Large intestine (tissue), 3 donors: ENCODE measurements at regions not wholly inside any gene's neighbourhood (a gene's known extent, or its start where the extent isn't known, plus 50 kb on each side); places are given as distances from the start of the nearest gene placed in this dataset.
"Not testable (repeated sequence)": the region's sequence is repeated elsewhere in the genome, so short reads cannot be mapped to it uniquely, and the experiment has no call there.

Experiments
- DNase-seq, 2 donors: peaks; one replicate each; pipeline versions ENCODE4 v3.0.0 to v3.0.0-alpha.2; 2013
- H3K27ac ChIP-seq: one replicate; pipeline ENCODE4 v1.5.1; 2013; ENCODE audit warnings: low read length
- H3K27me3 ChIP-seq: 2 replicates; pipeline ENCODE4 v1.6.1; 2013; ENCODE audit warnings: low read length; ENCODE audit not compliant: control insufficient read depth, insufficient read depth
- H3K36me3 ChIP-seq: 2 replicates; pipeline ENCODE4 v1.6.1; 2013; ENCODE audit warnings: low read length; ENCODE audit not compliant: control insufficient read depth, insufficient read depth
- H3K4me1 ChIP-seq: one replicate; pipeline ENCODE4 v1.6.1; 2013; ENCODE audit warnings: low read length; ENCODE audit not compliant: control insufficient read depth, insufficient read depth
- H3K4me3 ChIP-seq: one replicate; pipeline ENCODE4 v1.5.1; 2013; ENCODE audit warnings: low read length
- H3K9me3 ChIP-seq: one replicate; pipeline ENCODE4 v1.6.1; 2013; ENCODE audit warnings: mild to moderate bottlenecking, low read depth, low read length, moderate library complexity; ENCODE audit not compliant: control insufficient read depth
- WGBS: methylation state at CpG from one replicate; pipeline ENCODE4 v1.1.5; 2013; ENCODE audit warnings: low lambda C conversion rate; ENCODE audit not compliant: insufficient coverage; 5-methylcytosine and 5-hydroxymethylcytosine counted together

DNA sequence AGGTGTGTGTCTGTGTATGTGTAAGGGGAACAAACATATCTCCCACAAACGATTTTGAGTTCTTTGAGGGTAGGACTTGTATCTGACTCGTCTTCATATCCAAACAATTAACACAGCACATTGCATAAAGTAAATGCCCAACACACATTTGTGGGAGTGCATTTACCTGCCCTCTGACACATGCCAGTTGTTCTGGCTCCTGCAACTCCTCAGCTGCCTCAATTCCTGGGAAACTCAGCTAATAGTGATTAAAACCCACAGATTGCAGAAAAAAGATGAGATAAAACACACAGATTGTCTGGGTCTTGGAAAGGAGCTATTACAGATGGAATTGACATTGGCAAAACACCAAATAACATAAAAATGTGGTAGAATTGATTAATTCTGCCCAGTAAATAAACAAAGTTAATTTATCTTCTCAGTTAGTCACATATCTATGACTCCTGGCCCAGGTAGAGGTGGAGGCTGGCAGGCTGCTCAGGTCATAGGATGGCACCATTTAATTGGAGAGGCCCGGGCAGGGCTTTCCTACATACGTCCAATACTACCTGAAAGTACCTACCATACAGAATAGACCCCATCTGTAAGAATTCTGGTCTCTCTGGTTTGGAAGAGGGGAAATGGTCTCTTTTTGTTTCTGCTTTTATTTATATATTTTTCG lies 71.5 kb upstream of the IFNGR1 start:
- Histone ChIP-seq H3K27me3 (no peaks in the 10 kb centered on the region), H3K27ac (no peak overlapping the region), H3K9me3 (no peaks in the 10 kb centered on the region), H3K4me3 (no peak overlapping the region), H3K4me1 (no peaks in the 10 kb centered on the region), H3K36me3 (no peaks in the 10 kb centered on the region)
- WGBS = no CpG with 5 or more reads among the region's 5 CpGs
- no peak for DNase-seq

DNA sequence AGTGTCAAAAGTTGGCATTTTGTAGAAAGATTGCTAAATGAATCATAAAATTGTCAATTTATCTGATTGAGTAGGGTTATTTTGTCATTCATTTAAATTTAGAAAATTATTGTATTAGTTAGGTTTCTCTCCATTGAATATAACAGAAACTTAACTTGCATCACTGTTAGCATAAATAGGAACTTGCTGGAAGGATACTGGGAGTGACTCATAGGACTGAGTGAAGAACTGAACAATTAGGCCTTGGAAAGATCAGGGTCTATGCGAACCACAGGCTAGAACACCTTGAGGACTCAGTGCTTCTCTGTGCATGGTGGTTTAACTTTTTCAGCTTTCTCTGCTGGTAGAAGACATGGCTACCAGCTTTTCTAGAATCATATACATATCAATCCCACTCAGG lies 67.7 kb upstream of the IFNGR1 start:
- Histone ChIP-seq H3K4me1 (no peaks in the 10 kb centered on the region), H3K9me3 (no peaks in the 10 kb centered on the region), H3K4me3 (no peak overlapping the region), H3K27ac (no peak overlapping the region), H3K27me3 (no peaks in the 10 kb centered on the region), H3K36me3 (no peaks in the 10 kb centered on the region)
- no peak for DNase-seq
- no CpG with 5 or more reads among the region's 1 CpG for WGBS

- Histone ChIP-seq H3K9me3 (no peaks in the 10 kb centered on the region), H3K4me3 (no peak overlapping the region), H3K36me3 (no peaks in the 10 kb centered on the region), H3K27me3 (no peaks in the 10 kb centered on the region), H3K4me1 (no peaks in the 10 kb centered on the region), H3K27ac (no peak overlapping the region)
- DNase-seq = no peak
- no CpG with 5 or more reads among the region's 1 CpG for WGBS
Observed at GRCh38 chr6:137286368-137286767, 67.2 kb upstream of the IFNGR1 start.

DNA sequence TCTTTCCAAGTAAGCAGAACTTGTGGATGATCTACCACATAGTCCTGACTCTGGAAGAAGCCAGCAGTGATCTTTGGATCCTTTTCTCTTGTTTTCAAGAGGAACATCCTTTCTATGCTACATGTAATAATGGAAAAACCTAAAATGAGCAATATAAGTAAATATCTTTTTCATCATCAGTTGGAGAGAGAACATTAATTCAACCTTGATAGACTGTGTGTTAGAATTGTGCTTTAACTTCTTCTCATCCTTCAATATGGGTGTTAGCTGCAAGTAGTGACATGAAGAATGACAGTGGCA lies 65.6 kb upstream of the IFNGR1 start:
- DNase-seq = no peak

DNA sequence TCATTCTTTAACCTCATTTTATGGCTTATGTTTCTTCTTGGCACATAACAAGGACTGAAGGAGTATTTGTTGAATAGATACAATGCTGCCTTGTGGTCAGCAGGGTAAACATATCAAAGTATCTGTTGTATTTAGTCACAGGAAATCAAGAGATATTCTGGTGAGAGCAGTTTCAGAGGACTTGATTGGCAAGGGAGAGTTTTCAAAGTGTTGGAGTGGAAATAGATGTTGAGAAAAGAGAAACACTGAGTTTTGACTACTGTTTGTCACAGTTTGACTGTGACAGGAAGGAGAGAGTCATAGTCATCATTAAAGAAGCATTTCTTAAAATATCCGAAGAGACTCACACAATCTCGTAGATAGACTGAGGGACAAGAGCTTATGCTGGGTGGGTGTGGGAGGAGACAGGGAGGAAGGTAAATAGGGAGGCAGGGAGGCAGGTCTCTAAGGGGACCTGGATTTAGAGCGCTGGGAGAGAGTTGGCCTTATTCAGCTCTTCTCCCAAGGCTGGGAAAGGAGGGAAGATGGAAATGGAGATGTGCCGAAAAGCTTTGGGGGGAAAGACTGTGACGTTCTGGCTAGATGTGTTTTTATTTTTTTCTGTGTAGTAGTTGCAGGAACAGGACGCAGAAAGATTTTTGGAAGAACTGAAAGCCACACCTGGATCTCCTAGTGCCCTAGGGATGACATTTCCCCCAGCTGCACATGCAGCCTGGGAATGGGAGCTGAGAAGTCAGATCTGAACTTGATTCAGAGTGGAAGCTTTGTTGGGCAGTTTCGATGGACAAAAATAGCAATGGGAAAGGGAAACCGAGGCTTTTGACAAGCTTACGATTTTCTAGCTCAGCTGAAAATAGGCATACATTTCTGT lies 65.0 kb upstream of the IFNGR1 start:
- no peaks in the 10 kb centered on the region for H3K9me3 ChIP-seq
- no peak for DNase-seq
- WGBS = 80% methylated on average over 1 of the region's 9 CpGs

More for the DNA sequence above, 65.6 kb upstream of the IFNGR1 start:
- no peaks in the 10 kb centered on the region for H3K27me3 ChIP-seq
- H3K4me3 ChIP-seq = no peak overlapping the region
- no peaks in the 10 kb centered on the region for H3K36me3 ChIP-seq
- H3K4me1 ChIP-seq = no peaks in the 10 kb centered on the region
- H3K9me3 ChIP-seq = no peaks in the 10 kb centered on the region
- H3K27ac ChIP-seq = no peak overlapping the region

GRCh38 chr6:137283080-137283479 lies 63.9 kb upstream of the IFNGR1 start:
- Histone ChIP-seq H3K4me1 (no peaks in the 10 kb centered on the region), H3K27me3 (no peaks in the 10 kb centered on the region), H3K9me3 (no peaks in the 10 kb centered on the region), H3K36me3 (no peaks in the 10 kb centered on the region), H3K4me3 (no peak overlapping the region), H3K27ac (no peak overlapping the region)
- DNase-seq = no peak
- 100% methylated on average over 2 of the region's 2 CpGs for WGBS

More for the DNA sequence above, 65.0 kb upstream of the IFNGR1 start:
- Histone ChIP-seq H3K36me3 (no peaks in the 10 kb centered on the region), H3K27ac (no peak overlapping the region), H3K4me3 (no peak overlapping the region), H3K27me3 (no peaks in the 10 kb centered on the region), H3K4me1 (no peaks in the 10 kb centered on the region)

DNA sequence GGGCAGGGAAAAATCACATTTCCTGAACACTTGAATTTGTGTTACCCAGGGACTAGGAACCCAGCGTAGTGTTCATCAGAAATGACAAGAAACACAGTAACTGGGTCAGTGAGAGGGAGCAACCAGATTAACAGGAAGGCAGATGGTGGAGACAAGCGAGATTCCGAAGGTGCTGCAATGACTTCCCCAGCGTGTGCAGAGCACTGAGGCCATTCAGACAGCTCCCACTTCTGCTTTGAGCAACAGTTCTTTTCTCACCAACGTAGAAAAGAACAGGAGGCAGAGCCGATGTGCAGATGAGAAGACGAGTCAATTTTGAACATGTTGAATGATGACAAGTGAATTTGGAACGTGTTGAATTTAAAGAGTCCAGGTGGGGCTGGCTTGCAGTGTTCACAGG lies 63.1 kb upstream of the IFNGR1 start:
- Histone ChIP-seq H3K4me3 (no peak overlapping the region), H3K9me3 (no peaks in the 10 kb centered on the region), H3K27ac (no peak overlapping the region), H3K36me3 (no peaks in the 10 kb centered on the region), H3K27me3 (no peaks in the 10 kb centered on the region), H3K4me1 (no peaks in the 10 kb centered on the region)
- WGBS = no CpG with 5 or more reads among the region's 8 CpGs
- DNase-seq = no peak

GRCh38 chr6:137279279-137279678 lies 60.1 kb upstream of the IFNGR1 start:
- DNase-seq, H3K4me1 ChIP-seq: not testable (repeated sequence)
- WGBS = 76% methylated on average over 3 of the region's 4 CpGs

DNA sequence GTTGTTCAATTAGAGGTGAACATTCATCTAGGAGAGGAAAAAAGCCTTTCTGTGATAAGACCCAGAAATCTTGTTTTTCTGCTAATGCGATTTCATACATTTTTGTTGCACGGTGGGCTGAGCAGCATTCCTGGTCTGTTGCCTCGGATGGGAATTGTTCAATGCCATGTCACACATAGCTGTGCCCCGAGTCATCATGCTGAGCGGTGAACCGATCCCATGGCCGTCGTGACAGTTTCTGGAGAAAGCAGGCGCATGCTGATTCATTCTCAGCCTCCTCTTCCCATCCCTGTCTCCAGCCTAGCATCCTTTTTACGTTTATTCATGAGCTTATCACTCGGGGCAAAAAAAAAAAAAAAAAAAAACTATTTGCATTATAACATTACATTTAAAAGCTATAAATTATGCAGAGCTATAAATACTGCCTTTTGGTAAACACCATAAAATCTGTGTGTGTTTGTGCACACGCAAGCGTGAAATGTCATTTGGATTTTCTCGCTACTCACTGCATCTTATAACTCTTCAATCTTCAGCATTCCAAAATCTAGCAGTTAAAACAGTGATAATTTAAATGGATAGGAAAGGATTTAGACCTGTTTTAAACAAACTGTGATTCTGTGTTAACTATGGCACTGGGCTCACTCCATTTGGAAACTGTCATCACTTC lies 58.9 kb upstream of the IFNGR1 start:
- Histone ChIP-seq H3K27me3 (no peaks in the 10 kb centered on the region), H3K9me3 (no peaks in the 10 kb centered on the region), H3K4me3 (no peak overlapping the region), H3K4me1 (no peaks in the 10 kb centered on the region), H3K27ac (no peak overlapping the region), H3K36me3 (no peaks in the 10 kb centered on the region)
- WGBS = 45% methylated on average over 6 of the region's 14 CpGs
- no peak for DNase-seq

More at GRCh38 chr6:137279279-137279678, 60.1 kb upstream of the IFNGR1 start:
- H3K36me3 ChIP-seq, H3K9me3 ChIP-seq, H3K27ac ChIP-seq, H3K27me3 ChIP-seq, H3K4me3 ChIP-seq: not testable (repeated sequence)

DNA sequence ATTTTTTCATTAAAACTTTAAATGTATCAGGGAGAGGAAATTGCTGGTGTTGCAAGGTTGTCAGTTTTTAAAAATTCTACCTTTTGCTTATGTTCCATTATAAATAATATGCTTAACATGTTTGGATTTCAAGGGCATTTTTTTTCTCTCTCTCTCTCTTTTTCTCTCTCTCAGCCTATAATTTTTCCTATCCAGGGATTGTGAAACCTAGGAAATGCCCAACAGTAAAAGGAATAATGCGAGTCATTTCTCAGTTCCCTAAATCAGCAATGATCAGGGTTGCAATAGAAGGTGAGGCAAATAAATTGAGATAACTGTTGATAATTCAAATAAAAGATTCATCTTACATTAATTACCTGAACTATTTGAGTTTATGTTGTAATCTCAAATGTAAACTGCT lies 53.2 kb upstream of the IFNGR1 start:
- no peak overlapping the region for H3K4me3 ChIP-seq
- no peak for DNase-seq
- no CpG with 5 or more reads among the region's 1 CpG for WGBS
- no peaks in the 10 kb centered on the region for H3K9me3 ChIP-seq
- no peak overlapping the region for H3K27ac ChIP-seq
- H3K4me1 ChIP-seq = no peaks in the 10 kb centered on the region
- no peaks in the 10 kb centered on the region for H3K36me3 ChIP-seq
- H3K27me3 ChIP-seq = no peaks in the 10 kb centered on the region
